DOHH2 (cell line): ENCODE measurements at regions not wholly inside any gene's neighbourhood (a gene's known extent, or its start where the extent isn't known, plus 50 kb on each side); places are given as distances from the start of the nearest gene placed in this dataset.

ENCODE experiments used
- CTCF ChIP-seq: fragments of 200-600 bp; sonication (generic); IDR thresholded peaks from one replicate; pipeline ENCODE4 v1.5.1; 2014; ENCODE audit warnings: antibody characterized with exemption, mild to moderate bottlenecking, low read depth, low read length; ENCODE audit not compliant: poor library complexity, severe bottlenecking
- EZH2phosphoT487 ChIP-seq: fragments of 200-600 bp; sonication (generic); IDR thresholded peaks from 2 replicates; pipeline ENCODE4 v1.6.1; 2017; ENCODE audit warnings: borderline replicate concordance, mild to moderate bottlenecking, antibody characterized with exemption, low read length, moderate library complexity, mixed read lengths

DNA sequence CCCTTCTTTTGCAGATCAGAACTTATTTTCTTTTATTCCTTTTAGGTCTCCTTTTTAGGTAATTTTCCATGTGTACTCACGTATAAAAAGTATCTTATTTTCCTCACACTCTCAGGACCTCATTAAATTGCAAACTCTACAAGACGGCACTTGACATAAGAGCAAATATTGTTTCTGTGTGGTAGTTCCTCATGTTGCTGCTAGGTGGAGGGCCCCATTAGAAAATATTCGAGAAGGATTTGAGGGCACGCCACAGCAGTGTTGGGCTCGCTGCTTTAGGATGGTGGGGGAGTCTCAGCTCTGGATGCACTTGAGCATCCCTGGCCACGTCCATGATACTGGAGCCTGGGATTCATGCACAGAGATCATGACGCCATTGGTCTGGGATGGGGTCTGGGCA is 64.9 kb upstream of the ZFP64 start:
- TF ChIP-seq CTCF (no peak), EZH2phosphoT487 (no peak)
